HG02973 (cell line): ENCODE measurements at regions not wholly inside any gene's neighbourhood (a gene's known extent, or its start where the extent isn't known, plus 50 kb on each side); places are given as distances from the start of the nearest gene placed in this dataset.

Source experiments
- ATAC-seq: cut with Tn5 transposase; IDR thresholded peaks from one replicate; pipeline ENCODE4 v1.9.1; 2021; ENCODE audit warnings: moderate library complexity; ENCODE audit not compliant: unreplicated experiment

- ATAC-seq: peak; percentile 53
Measured at GRCh38 chr6:1482381-1483166, 93.2 kb downstream of the FOXF2 start.

GRCh38 chr6:1485678-1486077, 96.3 kb downstream of the FOXF2 start:
- no peak for ATAC-seq

- no peak for ATAC-seq
Measured at GRCh38 chr6:1486387-1486786, 97.0 kb downstream of the FOXF2 start.

- no peak for ATAC-seq
Measured at GRCh38 chr6:1487239-1487638, 97.9 kb downstream of the FOXF2 start.

- no peak for ATAC-seq
Measured at GRCh38 chr6:1491025-1491424, 101.6 kb downstream of the FOXF2 start.

- ATAC-seq: no peak
Measured at GRCh38 chr6:1491591-1492319, 102.4 kb downstream of the FOXF2 start.

GRCh38 chr6:1494671-1495070, 105.3 kb downstream of the FOXF2 start:
- no peak for ATAC-seq

- no peak for ATAC-seq
Measured at GRCh38 chr6:1495344-1495743, 106.0 kb downstream of the FOXF2 start.

GRCh38 chr6:1496092-1496491, 106.7 kb downstream of the FOXF2 start:
- ATAC-seq: no peak

- ATAC-seq: no peak
Measured at GRCh38 chr6:1496836-1497760, 107.7 kb downstream of the FOXF2 start.

GRCh38 chr6:1497761-1498105, 108.4 kb downstream of the FOXF2 start:
- no peak for ATAC-seq

- ATAC-seq: no peak
Measured at GRCh38 chr6:1498491-1499113, 109.2 kb downstream of the FOXF2 start.

GRCh38 chr6:1499777-1500176, 109.9 kb upstream of the FOXC1 start:
- ATAC-seq: no peak

GRCh38 chr6:1500913-1501312, 108.8 kb upstream of the FOXC1 start:
- no peak for ATAC-seq

GRCh38 chr6:1502041-1502440, 107.7 kb upstream of the FOXC1 start:
- ATAC-seq: no peak

GRCh38 chr6:1503811-1504210, 105.9 kb upstream of the FOXC1 start:
- no peak for ATAC-seq

GRCh38 chr6:1504465-1504864, 105.2 kb upstream of the FOXC1 start:
- ATAC-seq: no peak

- no peak for ATAC-seq
Measured at GRCh38 chr6:1507251-1507650, 102.5 kb upstream of the FOXC1 start.

GRCh38 chr6:1509241-1509640, 100.5 kb upstream of the FOXC1 start:
- no peak for ATAC-seq

GRCh38 chr6:1510239-1510638, 99.5 kb upstream of the FOXC1 start:
- no peak for ATAC-seq

GRCh38 chr6:1513215-1513780, 96.4 kb upstream of the FOXC1 start:
- no peak for ATAC-seq
